ENCODE measurements at regions not wholly inside any gene's neighbourhood (a gene's known extent, or its start where the extent isn't known, plus 50 kb on each side); places are given as distances from the start of the nearest gene placed in this dataset.

DNA sequence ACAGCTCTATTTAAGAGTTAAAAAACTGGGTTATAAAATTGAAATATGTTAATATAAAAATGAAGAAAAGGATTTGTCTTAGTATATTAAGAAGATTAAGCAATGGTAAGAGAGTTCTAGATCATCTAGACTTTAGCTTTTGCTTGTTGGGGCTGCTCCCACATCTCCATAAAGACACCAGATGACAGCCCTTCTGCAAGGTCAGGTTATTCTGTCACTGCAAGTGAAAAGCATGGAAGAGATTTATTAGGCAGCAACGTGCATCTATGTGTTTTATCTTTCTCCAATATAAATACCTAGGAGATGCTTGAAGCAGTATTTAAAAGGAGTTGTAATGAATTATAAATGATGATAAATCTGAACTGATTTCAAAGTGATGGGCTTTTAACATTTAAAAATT is 1560.4 kb downstream of the AMY1C start:
- no peaks in the 10 kb centered on the region for H3K36me3 ChIP-seq
- DNase-seq: no peak
- no peaks in the 10 kb centered on the region for H3K4me1 ChIP-seq
- H3K27ac ChIP-seq (replicated peaks): no peak overlapping the region
- peaks cover 5% of the 10 kb centered on the region for H3K9me3 ChIP-seq (replicated peaks)
- intact Hi-C loops (cut with micrococcal nuclease): no loop called here
- H3K27me3 ChIP-seq (ENCODE audit: low read depth): no peaks in the 10 kb centered on the region
- H3K4me3 ChIP-seq: no peak overlapping the region
- TF ChIP-seq CTCF (IDR thresholded peaks at IDR 0.05; ENCODE audit: borderline replicate concordance): no peak

DNA sequence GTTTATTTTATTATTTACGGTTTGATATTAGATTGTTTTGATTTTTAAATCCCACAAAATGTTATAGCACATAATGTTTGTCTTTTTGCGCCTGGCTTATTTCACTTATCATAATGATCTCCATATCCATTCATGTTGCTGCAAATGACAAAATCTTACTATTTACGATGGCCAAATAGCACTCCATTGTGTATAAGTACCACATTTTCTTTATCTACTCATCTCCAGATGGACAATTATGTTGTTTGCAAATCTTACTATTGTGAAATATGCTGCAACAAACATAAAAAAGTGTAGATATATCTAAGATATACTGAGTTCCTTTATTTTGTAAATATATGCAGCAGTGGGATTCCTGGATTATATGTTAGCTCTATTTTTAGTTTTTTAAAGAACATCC is 1568.3 kb downstream of the AMY1C start:
- TF ChIP-seq CTCF (IDR thresholded peaks at IDR 0.05; ENCODE audit: borderline replicate concordance): no peak
- intact Hi-C loops (cut with micrococcal nuclease): no loop called here
- no peaks in the 10 kb centered on the region for H3K36me3 ChIP-seq
- no peak overlapping the region for H3K27ac ChIP-seq (replicated peaks)
- no peak overlapping the region for H3K4me3 ChIP-seq
- H3K9me3 ChIP-seq (replicated peaks): peaks cover 45% of the 10 kb centered on the region
- DNase-seq: no peak
- H3K27me3 ChIP-seq (ENCODE audit: low read depth): no peaks in the 10 kb centered on the region
- H3K4me1 ChIP-seq: no peaks in the 10 kb centered on the region

DNA sequence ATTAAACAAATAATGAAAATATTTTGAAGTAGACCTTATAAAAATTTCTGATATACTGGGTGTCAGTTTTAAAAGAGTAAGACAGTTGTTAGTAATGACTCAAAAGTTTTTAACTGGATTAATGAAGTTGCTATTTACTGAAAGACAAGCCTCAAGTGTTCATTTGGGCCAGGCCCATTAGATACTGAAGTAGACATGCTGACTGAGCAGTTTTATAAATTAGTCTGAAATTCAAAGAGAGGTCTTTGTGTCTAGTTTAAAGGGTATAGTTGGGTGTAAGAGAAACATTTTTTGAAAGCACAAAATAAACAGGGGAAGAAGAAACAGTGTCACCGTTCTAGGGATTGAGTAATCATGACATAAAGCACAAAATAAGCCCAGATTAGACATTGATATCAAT is 1577.2 kb downstream of the AMY1C start:
- peaks cover 10% of the 10 kb centered on the region for H3K9me3 ChIP-seq (replicated peaks)
- no peak overlapping the region for H3K4me3 ChIP-seq
- DNase-seq: no peak
- H3K36me3 ChIP-seq: no peaks in the 10 kb centered on the region
- no peak for TF ChIP-seq CTCF (IDR thresholded peaks at IDR 0.05; ENCODE audit: borderline replicate concordance)
- no peaks in the 10 kb centered on the region for H3K27me3 ChIP-seq (ENCODE audit: low read depth)
- H3K27ac ChIP-seq (replicated peaks): no peak overlapping the region
- intact Hi-C loops (cut with micrococcal nuclease): no loop called here
- no peaks in the 10 kb centered on the region for H3K4me1 ChIP-seq

DNA sequence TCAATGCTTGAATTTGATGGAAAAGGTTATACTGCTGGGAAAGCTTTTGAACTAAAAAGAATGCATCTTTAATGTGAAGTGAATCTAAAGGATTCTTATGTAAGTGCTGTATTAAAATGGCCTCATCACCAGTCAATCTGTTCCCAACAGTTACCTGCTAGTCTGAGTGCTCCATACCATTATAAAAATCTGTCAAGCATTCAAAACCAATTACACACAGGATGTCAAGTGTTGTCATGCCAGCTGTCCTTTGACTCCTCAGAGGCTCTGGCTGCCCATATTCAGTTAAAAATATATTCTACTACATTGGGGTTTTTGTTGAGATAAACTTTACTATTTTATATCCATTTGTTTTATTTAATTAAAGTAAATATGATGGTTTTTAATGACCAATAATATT is 1587.7 kb downstream of the AMY1C start:
- no peak for TF ChIP-seq CTCF (IDR thresholded peaks at IDR 0.05; ENCODE audit: borderline replicate concordance)
- H3K27ac ChIP-seq (replicated peaks): no peak overlapping the region
- H3K4me1 ChIP-seq: no peaks in the 10 kb centered on the region
- DNase-seq: no peak
- no peaks in the 10 kb centered on the region for H3K9me3 ChIP-seq (replicated peaks)
- H3K36me3 ChIP-seq: no peaks in the 10 kb centered on the region
- H3K27me3 ChIP-seq (ENCODE audit: low read depth): no peaks in the 10 kb centered on the region
- intact Hi-C loops (cut with micrococcal nuclease): no loop called here
- no peak overlapping the region for H3K4me3 ChIP-seq

DNA sequence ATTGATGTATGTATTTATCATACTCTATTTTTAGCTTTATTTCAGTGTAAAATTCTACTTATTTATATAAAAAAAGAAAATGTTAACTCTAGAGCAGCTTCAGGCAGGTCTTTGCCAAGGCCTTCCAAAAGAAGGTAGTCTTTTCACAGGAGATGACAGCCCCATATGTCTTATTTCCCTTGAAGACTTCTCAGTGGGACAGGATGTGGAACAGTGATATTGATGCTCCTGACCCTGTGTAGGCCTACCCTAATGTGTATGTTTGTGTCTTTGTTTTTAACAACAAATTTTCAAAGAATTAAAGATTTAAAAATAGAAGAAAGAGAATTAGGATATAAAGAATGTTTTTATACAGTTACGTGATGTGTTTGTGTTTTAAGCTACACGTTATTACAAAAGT is 1593.6 kb downstream of the AMY1C start:
- intact Hi-C loops (cut with micrococcal nuclease): no loop called here
- no peaks in the 10 kb centered on the region for H3K27me3 ChIP-seq (ENCODE audit: low read depth)
- no peak overlapping the region for H3K4me3 ChIP-seq
- H3K4me1 ChIP-seq: no peaks in the 10 kb centered on the region
- no peak overlapping the region for H3K27ac ChIP-seq (replicated peaks)
- H3K9me3 ChIP-seq (replicated peaks): peaks cover 15% of the 10 kb centered on the region
- no peak for DNase-seq
- H3K36me3 ChIP-seq: no peaks in the 10 kb centered on the region
- TF ChIP-seq CTCF (IDR thresholded peaks at IDR 0.05; ENCODE audit: borderline replicate concordance): no peak

GRCh38 chr1:105359457-105359856 is 1609.8 kb downstream of the AMY1C start:
- intact Hi-C loops (cut with micrococcal nuclease): no loop called here
- H3K9me3 ChIP-seq (replicated peaks): peaks cover 5% of the 10 kb centered on the region
- H3K36me3 ChIP-seq: no peaks in the 10 kb centered on the region
- H3K27ac ChIP-seq (replicated peaks): no peak overlapping the region
- DNase-seq: no peak
- no peak for TF ChIP-seq CTCF (IDR thresholded peaks at IDR 0.05; ENCODE audit: borderline replicate concordance)
- no peaks in the 10 kb centered on the region for H3K4me1 ChIP-seq
- H3K4me3 ChIP-seq: no peak overlapping the region
- H3K27me3 ChIP-seq (ENCODE audit: low read depth): no peaks in the 10 kb centered on the region

Data from left ventricle myocardium inferior (tissue), 1 donor.